ENCODE measurements at regions not wholly inside any gene's neighbourhood (a gene's known extent, or its start where the extent isn't known, plus 50 kb on each side); places are given as distances from the start of the nearest gene placed in this dataset.

GRCh38 chr3:40972350-40972749, 227.0 kb upstream of the CTNNB1 start:
- H3K36me3 ChIP-seq (replicated peaks): no peaks in the 10 kb centered on the region
- H3K9me3 ChIP-seq: no peaks in the 10 kb centered on the region
- in situ Hi-C loops (cut with MboI; ENCODE audit: low sequenced_read_pairs): no loop called here
- H3K4me3 ChIP-seq: no peak overlapping the region
- H3K27me3 ChIP-seq (ENCODE audit: low read depth): no peaks in the 10 kb centered on the region
- no peak for DNase-seq (ENCODE audit: low spot score in 2 of 2)
- H3K4me1 ChIP-seq: no peaks in the 10 kb centered on the region

- no peaks in the 10 kb centered on the region for H3K27me3 ChIP-seq (ENCODE audit: low read depth)
- DNase-seq (ENCODE audit: low spot score in 2 of 2): no peak
Observed at GRCh38 chr3:40973141-40973540, 226.2 kb upstream of the CTNNB1 start.

GRCh38 chr3:40975711-40976121, 223.6 kb upstream of the CTNNB1 start:
- H3K4me3 ChIP-seq: no peak overlapping the region
- in situ Hi-C loops (cut with MboI; ENCODE audit: low sequenced_read_pairs): no loop called here
- no peak for DNase-seq (ENCODE audit: low spot score in 2 of 2)
- no peaks in the 10 kb centered on the region for H3K9me3 ChIP-seq
- H3K4me1 ChIP-seq: no peaks in the 10 kb centered on the region
- no peaks in the 10 kb centered on the region for H3K27me3 ChIP-seq (ENCODE audit: low read depth)
- no peaks in the 10 kb centered on the region for H3K36me3 ChIP-seq (replicated peaks)

More at GRCh38 chr3:40973141-40973540, 226.2 kb upstream of the CTNNB1 start:
- no peaks in the 10 kb centered on the region for H3K36me3 ChIP-seq (replicated peaks)
- H3K4me1 ChIP-seq: no peaks in the 10 kb centered on the region
- H3K4me3 ChIP-seq: no peak overlapping the region
- H3K9me3 ChIP-seq: no peaks in the 10 kb centered on the region
- in situ Hi-C loops (cut with MboI; ENCODE audit: low sequenced_read_pairs): no loop called here

GRCh38 chr3:40976241-40976640, 223.1 kb upstream of the CTNNB1 start:
- H3K36me3 ChIP-seq (replicated peaks): no peaks in the 10 kb centered on the region
- in situ Hi-C loops (cut with MboI; ENCODE audit: low sequenced_read_pairs): no loop called here

GRCh38 chr3:40978442-40978841, 220.9 kb upstream of the CTNNB1 start:
- Histone ChIP-seq H3K9me3 (no peaks in the 10 kb centered on the region), H3K4me3 (no peak overlapping the region), H3K27me3 (ENCODE audit: low read depth) (no peaks in the 10 kb centered on the region), H3K36me3 (replicated peaks) (no peaks in the 10 kb centered on the region), H3K4me1 (no peaks in the 10 kb centered on the region)
- no peak for DNase-seq (ENCODE audit: low spot score in 2 of 2)
- in situ Hi-C loops (cut with MboI; ENCODE audit: low sequenced_read_pairs): no loop called here

More at GRCh38 chr3:40976241-40976640, 223.1 kb upstream of the CTNNB1 start:
- no peak for DNase-seq (ENCODE audit: low spot score in 2 of 2)
- H3K4me1 ChIP-seq: no peaks in the 10 kb centered on the region
- no peak overlapping the region for H3K4me3 ChIP-seq
- no peaks in the 10 kb centered on the region for H3K9me3 ChIP-seq
- no peaks in the 10 kb centered on the region for H3K27me3 ChIP-seq (ENCODE audit: low read depth)

- in situ Hi-C loops (cut with MboI; ENCODE audit: low sequenced_read_pairs): no loop called here
- no peak overlapping the region for H3K4me3 ChIP-seq
- no peaks in the 10 kb centered on the region for H3K27me3 ChIP-seq (ENCODE audit: low read depth)
- no peak for DNase-seq (ENCODE audit: low spot score in 2 of 2)
- no peaks in the 10 kb centered on the region for H3K36me3 ChIP-seq (replicated peaks)
- no peaks in the 10 kb centered on the region for H3K4me1 ChIP-seq
- H3K9me3 ChIP-seq: no peaks in the 10 kb centered on the region
Observed at GRCh38 chr3:40979962-40980361, 219.3 kb upstream of the CTNNB1 start.

GRCh38 chr3:40980467-40980866, 218.8 kb upstream of the CTNNB1 start:
- in situ Hi-C loops (cut with MboI; ENCODE audit: low sequenced_read_pairs): no loop called here
- no peak overlapping the region for H3K4me3 ChIP-seq
- no peak for DNase-seq (ENCODE audit: low spot score in 2 of 2)
- H3K36me3 ChIP-seq (replicated peaks): no peaks in the 10 kb centered on the region
- no peaks in the 10 kb centered on the region for H3K4me1 ChIP-seq
- no peaks in the 10 kb centered on the region for H3K9me3 ChIP-seq
- no peaks in the 10 kb centered on the region for H3K27me3 ChIP-seq (ENCODE audit: low read depth)

GRCh38 chr3:40985195-40985594, 214.1 kb upstream of the CTNNB1 start:
- no peak for DNase-seq (ENCODE audit: low spot score in 2 of 2)
- Histone ChIP-seq H3K27me3 (ENCODE audit: low read depth) (no peaks in the 10 kb centered on the region; the same call in 1 of the 2 replicates), H3K36me3 (replicated peaks) (no peaks in the 10 kb centered on the region), H3K4me1 (no peaks in the 10 kb centered on the region), H3K4me3 (no peak overlapping the region), H3K9me3 (no peaks in the 10 kb centered on the region)
- in situ Hi-C loops (cut with MboI; ENCODE audit: low sequenced_read_pairs): no loop called here

GRCh38 chr3:40988468-40988867, 210.8 kb upstream of the CTNNB1 start:
- in situ Hi-C loops (cut with MboI; ENCODE audit: low sequenced_read_pairs): no loop called here
- Histone ChIP-seq H3K4me1 (no peaks in the 10 kb centered on the region), H3K27me3 (ENCODE audit: low read depth) (no peaks in the 10 kb centered on the region; the same call in 1 of the 2 replicates), H3K36me3 (replicated peaks) (no peaks in the 10 kb centered on the region), H3K4me3 (no peak overlapping the region), H3K9me3 (no peaks in the 10 kb centered on the region)
- no peak for DNase-seq (ENCODE audit: low spot score in 2 of 2)

- Histone ChIP-seq H3K4me3 (no peak overlapping the region), H3K36me3 (replicated peaks) (no peaks in the 10 kb centered on the region), H3K9me3 (no peaks in the 10 kb centered on the region), H3K4me1 (no peaks in the 10 kb centered on the region), H3K27me3 (ENCODE audit: low read depth) (peaks cover 3% of the 10 kb centered on the region; the same call in 1 of the 2 replicates)
- no peak for DNase-seq (ENCODE audit: low spot score in 2 of 2)
- in situ Hi-C loops (cut with MboI; ENCODE audit: low sequenced_read_pairs): no loop called here
Observed at GRCh38 chr3:40989141-40990061, 209.9 kb upstream of the CTNNB1 start.

GRCh38 chr3:40990062-40990456, 209.2 kb upstream of the CTNNB1 start:
- Histone ChIP-seq H3K27me3 (ENCODE audit: low read depth) (peaks cover 3% of the 10 kb centered on the region; the same call in 1 of the 2 replicates), H3K4me1 (no peaks in the 10 kb centered on the region), H3K4me3 (no peak overlapping the region), H3K36me3 (replicated peaks) (no peaks in the 10 kb centered on the region), H3K9me3 (no peaks in the 10 kb centered on the region)
- in situ Hi-C loops (cut with MboI; ENCODE audit: low sequenced_read_pairs): no loop called here
- DNase-seq (ENCODE audit: low spot score in 2 of 2): no peak

GRCh38 chr3:40992023-40992422, 207.3 kb upstream of the CTNNB1 start:
- no peaks in the 10 kb centered on the region for H3K4me1 ChIP-seq
- H3K9me3 ChIP-seq: no peaks in the 10 kb centered on the region
- in situ Hi-C loops (cut with MboI; ENCODE audit: low sequenced_read_pairs): no loop called here
- no peak for DNase-seq (ENCODE audit: low spot score in 2 of 2)
- H3K27me3 ChIP-seq (ENCODE audit: low read depth): 0 out of 2 replicates have a peak, but pooled peaks cover 3% of the 10 kb centered on the region
- H3K4me3 ChIP-seq: no peak overlapping the region
- no peaks in the 10 kb centered on the region for H3K36me3 ChIP-seq (replicated peaks)

GRCh38 chr3:40994611-40995010, 204.7 kb upstream of the CTNNB1 start:
- Histone ChIP-seq H3K4me3 (no peak overlapping the region), H3K36me3 (replicated peaks) (no peaks in the 10 kb centered on the region), H3K27me3 (ENCODE audit: low read depth) (0 out of 2 replicates have a peak, but pooled peaks cover 3% of the 10 kb centered on the region), H3K9me3 (no peaks in the 10 kb centered on the region), H3K4me1 (no peaks in the 10 kb centered on the region)
- no peak for DNase-seq (ENCODE audit: low spot score in 2 of 2)
- in situ Hi-C loops (cut with MboI; ENCODE audit: low sequenced_read_pairs): no loop called here

GRCh38 chr3:40995271-40995670, 204.0 kb upstream of the CTNNB1 start:
- H3K4me3 ChIP-seq: no peak overlapping the region
- in situ Hi-C loops (cut with MboI; ENCODE audit: low sequenced_read_pairs): no loop called here
- no peaks in the 10 kb centered on the region for H3K36me3 ChIP-seq (replicated peaks)
- H3K27me3 ChIP-seq (ENCODE audit: low read depth): 0 out of 2 replicates have a peak, but pooled peaks cover 3% of the 10 kb centered on the region
- H3K4me1 ChIP-seq: no peaks in the 10 kb centered on the region
- no peaks in the 10 kb centered on the region for H3K9me3 ChIP-seq
- DNase-seq (ENCODE audit: low spot score in 2 of 2): no peak
